ENCODE measurements at regions not wholly inside any gene's neighbourhood (a gene's known extent, or its start where the extent isn't known, plus 50 kb on each side); places are given as distances from the start of the nearest gene placed in this dataset.

DNA sequence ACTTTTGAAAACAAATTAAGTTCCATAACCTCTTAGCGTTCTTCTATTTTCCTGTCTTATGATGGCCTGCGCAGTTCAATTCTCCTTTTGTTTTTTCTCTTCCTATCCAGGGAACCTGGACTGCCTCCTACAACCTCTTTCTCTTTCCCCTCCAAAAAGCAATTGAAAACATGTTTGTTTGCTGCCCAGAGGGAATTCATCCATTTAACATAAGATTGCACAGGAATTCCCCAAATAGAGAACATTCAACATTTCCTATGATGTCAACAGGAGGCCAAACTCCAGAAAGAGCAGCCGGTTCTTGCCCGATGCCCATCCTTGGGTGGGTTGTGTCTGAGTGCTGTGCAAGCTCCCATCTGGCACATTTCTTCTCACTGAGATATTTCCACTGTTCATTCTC, 94.2 kb upstream of the NRP1 start:
- TF ChIP-seq, protein P1, sequence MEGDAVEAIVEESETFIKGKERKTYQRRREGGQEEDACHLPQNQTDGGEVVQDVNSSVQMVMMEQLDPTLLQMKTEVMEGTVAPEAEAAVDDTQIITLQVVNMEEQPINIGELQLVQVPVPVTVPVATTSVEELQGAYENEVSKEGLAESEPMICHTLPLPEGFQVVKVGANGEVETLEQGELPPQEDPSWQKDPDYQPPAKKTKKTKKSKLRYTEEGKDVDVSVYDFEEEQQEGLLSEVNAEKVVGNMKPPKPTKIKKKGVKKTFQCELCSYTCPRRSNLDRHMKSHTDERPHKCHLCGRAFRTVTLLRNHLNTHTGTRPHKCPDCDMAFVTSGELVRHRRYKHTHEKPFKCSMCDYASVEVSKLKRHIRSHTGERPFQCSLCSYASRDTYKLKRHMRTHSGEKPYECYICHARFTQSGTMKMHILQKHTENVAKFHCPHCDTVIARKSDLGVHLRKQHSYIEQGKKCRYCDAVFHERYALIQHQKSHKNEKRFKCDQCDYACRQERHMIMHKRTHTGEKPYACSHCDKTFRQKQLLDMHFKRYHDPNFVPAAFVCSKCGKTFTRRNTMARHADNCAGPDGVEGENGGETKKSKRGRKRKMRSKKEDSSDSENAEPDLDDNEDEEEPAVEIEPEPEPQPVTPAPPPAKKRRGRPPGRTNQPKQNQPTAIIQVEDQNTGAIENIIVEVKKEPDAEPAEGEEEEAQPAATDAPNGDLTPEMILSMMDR (optimal IDR thresholded peaks at IDR 0.05 in 1 of 3, IDR thresholded peaks at IDR 0.05 in 1 of 3, conservative IDR thresholded peaks at IDR 0.05 in 1 of 3; ENCODE audit: extremely low read depth in 1 of 3, insufficient read depth in 2 of 3, low read length in 3 of 3), result no peak
- TF ChIP-seq EZH2 (IDR thresholded peaks at IDR 0.05; ENCODE audit: low read length), result no peak

All from keratinocyte (primary cell).